ENCODE measurements at regions not wholly inside any gene's neighbourhood (a gene's known extent, or its start where the extent isn't known, plus 50 kb on each side); places are given as distances from the start of the nearest gene placed in this dataset.
"Not testable (repeated sequence)": the region's sequence is repeated elsewhere in the genome, so short reads cannot be mapped to it uniquely, and the experiment has no call there.

DNA sequence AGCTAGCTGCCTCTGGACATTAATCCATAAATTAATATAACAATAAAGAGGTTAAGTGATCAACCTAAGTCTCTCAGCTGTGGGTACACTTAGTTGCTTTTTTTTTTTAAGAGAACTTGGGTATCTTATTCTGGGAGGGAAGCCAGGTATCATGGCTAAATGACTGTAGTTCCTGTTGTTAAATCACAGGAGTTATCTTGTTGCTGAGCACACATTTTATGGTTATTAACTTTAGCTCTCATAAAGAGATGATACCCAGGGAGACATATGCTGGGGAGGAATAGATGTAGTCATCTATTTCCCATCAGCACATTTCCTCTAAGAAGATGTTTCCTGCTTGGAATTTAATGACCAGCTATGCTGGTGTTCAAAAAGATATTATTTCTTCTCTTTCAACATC lies 227.8 kb downstream of the PTGER3 start:
- peak; percentile 66 for DNase-seq (ENCODE audit: low read depth)

DNA sequence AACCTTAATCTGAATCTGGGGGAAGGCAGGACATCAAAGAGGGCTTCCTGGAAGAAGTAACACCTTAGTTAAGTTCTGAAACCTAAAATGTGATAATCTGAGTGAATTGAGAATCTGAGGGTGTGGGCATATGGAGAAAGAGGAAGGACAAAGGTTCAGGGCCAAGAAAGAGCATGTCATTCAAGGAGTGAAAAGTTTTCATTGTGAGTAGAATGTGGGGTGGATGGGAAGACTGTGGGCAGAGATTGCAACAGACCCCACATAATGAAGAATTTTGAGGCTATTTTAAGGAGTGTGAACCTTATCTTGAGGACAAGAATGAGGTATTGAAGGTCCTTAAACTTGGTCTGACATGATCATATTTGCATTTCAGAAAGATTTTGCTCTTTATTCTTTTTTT lies 227.2 kb downstream of the PTGER3 start:
- no peak for DNase-seq (ENCODE audit: low read depth)

DNA sequence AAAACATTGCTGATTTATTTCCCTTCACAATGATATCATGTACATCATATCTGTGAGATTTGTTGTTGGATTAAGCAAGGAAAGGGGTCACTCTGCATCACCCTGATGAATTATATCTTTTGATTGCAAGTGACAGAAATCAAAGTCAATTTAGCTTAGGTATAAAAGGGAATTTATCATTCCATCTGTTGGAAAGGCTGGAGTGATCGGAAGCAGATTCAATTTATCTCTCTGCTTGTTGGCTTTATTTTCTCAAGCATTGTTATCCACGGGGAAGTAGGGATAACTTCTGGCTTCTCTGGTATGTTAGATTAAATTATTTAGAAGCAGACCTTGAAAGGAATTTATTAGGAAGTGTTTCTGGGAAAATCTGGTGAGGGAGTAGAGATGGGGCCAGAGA lies 226.6 kb downstream of the PTGER3 start:
- DNase-seq (ENCODE audit: low read depth), result no peak

DNA sequence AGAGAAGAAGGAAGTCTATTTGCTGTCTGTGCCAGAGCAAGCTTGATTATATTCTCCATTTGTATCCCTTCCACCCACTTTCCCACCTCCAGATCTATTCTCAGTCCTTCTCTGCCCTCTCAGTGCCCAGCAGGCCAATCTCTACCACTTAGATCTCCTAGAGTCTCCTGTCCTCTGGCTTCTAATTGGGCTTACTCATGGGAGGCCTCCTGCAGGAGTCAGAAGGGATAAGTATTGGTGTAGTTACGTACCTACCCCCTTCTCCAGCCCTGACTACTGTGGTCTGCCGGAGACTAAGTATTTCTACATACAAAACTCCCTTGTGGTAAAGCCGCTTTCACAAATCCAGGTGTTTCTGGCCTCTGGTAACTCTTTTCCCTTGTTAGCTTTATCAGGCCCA lies 221.2 kb downstream of the PTGER3 start:
- DNase-seq (ENCODE audit: low read depth), result no peak

DNA sequence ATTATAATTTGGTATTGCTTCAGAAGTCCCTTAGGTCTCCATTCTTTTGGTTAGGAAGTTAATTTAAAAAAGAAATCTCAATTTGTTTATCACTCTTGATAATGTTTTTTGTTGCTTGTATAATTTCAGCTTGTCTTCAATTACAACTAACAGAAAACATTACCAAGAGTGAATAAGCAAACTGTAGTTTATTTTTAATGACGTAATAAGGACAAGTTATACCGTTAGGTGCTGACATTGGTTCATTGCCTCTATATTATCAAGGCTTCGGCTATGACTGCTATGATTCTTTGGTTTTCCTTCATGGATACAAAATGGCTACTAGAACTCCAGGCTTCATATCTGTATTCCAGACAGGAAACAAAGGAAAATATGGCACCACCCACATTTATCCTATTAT lies 220.6 kb downstream of the PTGER3 start:
- no peak for DNase-seq (ENCODE audit: low read depth)

DNA sequence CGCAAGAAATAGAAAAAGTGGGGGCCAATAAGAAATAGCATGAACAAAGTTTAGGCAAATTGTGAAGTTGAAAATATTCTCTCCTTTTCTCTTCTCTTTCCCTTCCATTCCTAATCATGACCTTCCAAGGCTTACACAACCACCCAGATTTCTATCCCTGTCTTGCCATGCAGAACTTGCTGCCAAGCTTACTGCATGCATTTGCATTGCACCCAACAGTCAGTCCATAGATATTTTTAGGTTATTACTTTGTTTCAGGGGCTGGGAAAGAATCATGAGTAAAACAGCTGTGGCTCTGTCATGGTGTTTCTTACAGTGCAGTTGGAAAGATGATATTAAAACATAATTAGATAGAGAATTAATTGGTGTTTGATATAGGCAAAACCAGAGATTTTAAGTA lies 219.4 kb downstream of the PTGER3 start:
- no peak for DNase-seq (ENCODE audit: low read depth)

DNA sequence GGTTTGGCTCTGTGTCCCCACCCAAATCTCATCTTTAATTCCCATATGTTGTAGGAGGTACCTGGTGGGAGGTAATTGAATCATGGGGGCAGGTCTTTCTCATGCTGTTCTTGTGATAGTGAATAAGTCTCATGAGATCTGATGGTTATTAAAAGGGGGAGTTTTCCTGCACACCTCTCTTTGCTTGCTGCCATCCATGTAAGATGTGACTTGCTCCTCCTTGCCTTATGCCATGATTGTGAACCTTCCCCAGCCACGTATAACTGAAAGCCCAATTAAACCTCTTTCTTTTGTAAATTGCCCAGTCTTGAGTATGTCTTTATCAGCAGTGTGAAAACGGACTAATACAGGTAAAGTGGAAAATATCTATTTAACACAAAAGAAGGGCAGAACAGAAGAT lies 213.3 kb downstream of the PTGER3 start:
- DNase-seq (ENCODE audit: low read depth), result not testable (repeated sequence)

DNA sequence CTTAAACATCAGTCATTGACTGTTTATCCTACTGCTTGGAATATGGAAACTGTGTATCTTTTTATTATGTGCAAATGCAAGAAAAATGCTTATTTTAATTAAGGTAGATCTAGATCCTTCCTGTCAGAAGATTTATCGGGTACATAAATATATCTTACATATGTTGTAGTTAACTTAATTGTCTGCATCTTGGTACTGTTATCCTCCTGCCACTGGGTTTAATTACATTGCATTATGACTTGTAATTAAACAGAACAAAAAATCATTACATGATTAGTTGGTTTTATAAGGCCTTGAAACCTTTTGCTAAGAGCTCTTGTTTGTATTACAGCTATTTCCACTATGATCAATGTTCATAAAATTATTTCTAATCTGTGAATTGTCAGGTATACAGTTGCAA lies 211.2 kb downstream of the PTGER3 start:
- DNase-seq (ENCODE audit: low read depth), result no peak

DNA sequence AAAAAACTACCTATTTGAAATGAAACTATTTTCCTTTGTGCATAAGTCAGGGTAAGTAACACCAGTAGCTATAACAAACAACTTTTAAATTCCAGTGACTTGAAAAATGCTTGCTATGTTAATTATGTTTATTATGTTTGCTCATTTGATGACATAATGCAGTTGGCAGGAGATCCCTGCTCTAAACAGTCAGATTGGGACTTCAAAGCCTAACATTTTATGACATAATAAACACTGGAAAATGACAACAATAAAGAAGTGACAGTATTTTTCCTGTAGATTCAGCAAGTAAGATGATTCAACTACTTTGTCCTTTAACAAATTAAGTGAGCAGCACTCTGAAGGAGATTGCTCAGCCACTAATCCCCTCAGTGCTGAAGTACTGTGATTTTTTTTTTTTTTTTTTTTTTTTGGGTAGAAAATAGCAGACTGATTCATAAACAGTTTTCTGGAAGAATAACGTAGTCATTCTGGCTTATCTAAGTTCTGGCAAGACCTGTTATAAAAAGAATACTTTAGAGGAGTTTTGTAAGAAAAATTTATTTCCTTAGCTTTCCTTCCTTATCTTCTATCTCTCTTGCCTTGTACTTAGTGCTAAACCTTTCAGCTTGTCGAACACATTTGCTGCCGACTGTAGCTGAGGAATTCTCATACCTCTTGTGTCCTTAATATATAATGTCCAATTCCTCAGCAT lies 207.2 kb downstream of the PTGER3 start:
- peak; percentile 84 for DNase-seq (ENCODE audit: low read depth)

DNA sequence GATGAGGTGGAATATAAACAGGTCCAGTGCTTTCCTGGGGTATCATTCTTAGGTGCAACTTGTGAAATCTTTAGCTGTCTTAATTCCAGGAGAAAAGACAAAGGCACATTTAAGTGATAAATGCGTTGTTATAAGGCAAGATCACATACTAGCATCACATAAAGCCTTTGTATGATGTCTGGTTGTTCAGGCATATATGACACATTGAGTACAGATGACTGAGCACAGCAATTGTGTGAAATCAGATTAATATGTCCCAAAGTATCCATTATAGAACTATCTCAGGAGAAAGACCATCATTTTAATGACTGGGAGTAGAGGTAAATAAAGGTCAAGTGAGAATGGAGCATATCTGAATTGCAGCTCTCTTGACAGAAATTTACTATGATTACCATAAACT lies 205.1 kb downstream of the PTGER3 start:
- DNase-seq (ENCODE audit: low read depth), result no peak

DNA sequence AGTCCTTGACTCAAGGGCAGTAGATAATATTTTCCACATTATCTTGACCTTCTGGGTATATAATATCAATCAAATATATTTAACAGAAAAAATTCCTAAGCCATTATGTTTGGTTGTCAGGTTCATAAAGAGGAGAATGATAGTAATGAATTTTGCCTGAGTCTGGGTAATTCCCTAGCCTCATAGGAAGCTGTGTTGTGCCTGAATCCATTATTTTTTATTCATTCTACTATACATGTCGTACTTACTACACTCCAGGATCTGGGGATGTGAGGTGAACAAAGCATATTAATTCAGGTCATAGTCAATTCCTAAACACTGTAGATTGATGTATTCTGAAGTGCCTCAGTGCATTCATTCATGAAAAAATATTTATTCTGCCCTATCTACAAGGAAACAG lies 204.2 kb downstream of the PTGER3 start:
- no peak for DNase-seq (ENCODE audit: low read depth)

DNA sequence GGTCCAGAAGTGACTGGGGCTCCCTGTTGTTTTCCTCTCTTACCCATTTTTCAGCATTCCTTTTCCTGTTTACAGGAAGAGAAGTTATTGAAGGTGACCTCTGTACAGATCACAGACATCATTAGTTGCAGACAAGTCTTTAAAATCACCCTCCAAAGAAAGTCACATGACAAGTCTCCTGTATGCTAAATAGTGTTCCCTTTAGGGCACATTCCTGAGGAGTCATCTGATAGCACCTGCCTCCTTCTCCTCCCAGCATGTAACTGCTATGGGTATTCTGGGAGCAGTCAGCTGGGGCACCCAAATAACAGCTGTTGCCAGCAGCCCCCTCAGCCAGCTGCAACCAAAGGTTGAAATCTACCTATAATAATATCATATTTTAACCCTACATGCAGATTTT lies 200.6 kb downstream of the PTGER3 start:
- DNase-seq (ENCODE audit: low read depth), result peak; percentile 44

DNA sequence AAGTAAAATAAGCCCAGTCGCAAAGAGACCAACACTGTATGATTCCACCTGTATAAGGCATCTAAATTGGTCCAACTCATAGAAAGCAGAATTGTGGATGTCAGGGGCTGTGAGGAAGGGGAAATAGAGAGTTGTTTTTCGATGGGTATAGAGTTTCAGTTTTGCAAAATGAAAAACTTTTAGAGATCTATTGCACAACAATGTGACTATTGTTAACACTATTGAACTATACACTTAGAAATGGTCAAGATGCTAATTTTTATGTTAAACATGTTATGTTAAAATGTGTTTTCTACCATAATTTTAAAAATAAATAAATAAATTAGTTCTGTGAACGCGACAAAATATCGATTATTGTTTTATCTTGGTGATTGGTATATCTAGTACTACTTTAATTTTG lies 192.4 kb downstream of the PTGER3 start:
- no peak for DNase-seq (ENCODE audit: low read depth)

DNA sequence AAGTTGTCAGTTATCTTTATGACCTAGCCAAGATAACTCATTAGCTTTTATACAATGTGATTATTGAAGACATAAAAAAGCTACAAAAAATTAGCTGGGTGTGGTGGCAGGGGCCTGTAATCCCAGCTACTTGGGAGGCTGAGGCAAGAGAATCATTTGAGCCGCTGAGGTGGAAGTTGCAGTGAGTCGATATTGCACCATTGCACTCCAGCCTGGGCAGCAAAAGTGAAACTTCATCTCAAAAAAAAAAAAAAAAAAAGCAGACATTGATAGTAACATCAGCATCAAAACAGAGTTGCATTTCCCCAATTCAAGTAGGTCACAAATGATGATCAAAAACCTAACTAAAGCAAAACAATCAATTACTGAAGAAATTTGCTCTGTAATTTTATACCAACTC lies 191.4 kb downstream of the PTGER3 start:
- DNase-seq (ENCODE audit: low read depth), result no peak

DNA sequence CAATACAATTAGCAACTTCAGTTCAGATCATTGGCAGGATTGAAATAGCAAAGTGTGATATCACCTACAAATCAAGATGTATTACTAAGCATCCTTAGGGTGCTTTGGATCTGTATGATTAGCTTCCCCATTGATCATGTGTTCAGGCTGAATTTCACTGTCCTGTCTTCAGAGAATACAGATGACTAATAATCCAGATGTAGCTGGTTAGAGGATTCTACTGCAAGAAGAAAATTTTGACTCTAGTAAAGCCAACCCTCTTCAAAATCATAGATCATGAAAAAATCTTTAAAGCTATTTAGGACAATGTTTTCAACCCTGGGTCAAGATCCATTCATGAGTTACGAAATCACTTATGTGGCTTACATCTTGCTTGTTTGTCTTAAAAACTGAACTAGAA lies 184.4 kb downstream of the PTGER3 start:
- DNase-seq (ENCODE audit: low read depth), result no peak

DNA sequence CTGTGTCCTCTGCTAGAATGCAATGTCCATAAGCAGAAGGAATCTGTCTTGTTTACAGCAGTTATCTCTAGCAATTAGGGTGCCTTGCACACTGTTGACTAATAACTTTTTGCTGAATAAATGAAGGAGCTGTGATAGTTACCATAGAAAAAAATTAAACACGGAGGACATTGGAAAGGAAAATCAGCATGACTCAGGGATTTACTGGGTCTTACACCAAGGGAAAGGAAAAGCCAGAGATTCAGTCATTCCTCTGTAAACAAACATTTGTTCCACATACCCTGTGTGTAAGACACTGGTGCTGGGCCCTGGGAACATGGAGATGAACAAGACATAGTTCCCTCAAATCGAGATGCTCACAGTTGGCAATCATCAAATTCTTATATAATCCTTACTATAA lies 183.3 kb downstream of the PTGER3 start:
- peak; percentile 74 for DNase-seq (ENCODE audit: low read depth)

DNA sequence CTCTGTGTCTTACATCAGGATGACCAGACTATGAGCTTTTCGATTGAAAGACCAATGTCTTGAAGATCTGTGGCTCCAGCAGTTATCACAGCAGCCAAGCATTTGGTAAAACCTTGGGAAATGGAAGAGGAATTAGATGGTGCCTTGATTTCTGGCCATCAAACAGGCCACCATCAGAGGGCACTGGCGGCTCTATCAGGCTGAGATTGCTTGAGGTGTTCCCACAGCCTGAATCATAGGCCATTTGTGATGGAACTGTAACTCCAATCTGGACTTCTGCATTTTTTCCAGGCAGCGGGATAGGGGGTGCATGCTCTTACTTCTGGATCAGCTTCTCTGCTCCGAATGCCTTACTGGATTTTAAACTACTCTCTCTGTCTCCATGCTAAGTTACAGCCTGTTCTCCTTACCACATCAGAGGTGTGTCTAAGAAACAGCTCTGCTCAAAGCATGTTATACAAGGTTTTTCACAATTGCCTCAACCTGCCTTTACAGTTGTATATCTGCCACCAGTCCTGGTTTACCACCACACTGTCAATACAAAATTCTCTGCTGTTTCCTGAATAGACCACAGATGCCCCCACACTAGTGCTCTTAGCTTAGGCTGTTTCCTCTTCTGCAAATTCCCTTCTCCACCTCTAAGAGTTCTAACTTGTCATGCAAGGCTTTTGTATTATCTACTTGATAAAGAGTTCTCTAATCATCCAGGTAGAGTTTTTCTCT lies 180.9 kb downstream of the PTGER3 start:
- DNase-seq (ENCODE audit: low read depth), result peak; percentile 60

DNA sequence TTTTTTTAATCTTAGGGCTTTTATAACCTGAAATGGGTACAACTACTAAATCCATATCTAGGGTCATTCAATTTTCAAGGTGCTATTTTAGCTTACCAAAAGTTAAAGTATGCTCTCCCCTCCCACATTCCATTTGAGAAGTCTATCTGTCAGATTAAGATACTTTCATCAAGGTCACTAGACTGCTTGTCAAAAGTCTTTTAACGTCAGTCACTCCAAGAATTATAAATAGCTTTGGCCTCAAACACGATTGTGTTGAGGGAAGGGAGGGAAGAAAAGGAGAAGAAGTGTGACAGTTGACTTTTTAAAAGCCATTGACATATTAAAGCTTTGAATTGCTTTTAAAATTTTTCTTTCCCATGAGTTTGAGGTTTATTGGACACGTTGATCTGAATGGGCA lies 175.8 kb downstream of the PTGER3 start:
- DNase-seq (ENCODE audit: low read depth), result no peak

DNA sequence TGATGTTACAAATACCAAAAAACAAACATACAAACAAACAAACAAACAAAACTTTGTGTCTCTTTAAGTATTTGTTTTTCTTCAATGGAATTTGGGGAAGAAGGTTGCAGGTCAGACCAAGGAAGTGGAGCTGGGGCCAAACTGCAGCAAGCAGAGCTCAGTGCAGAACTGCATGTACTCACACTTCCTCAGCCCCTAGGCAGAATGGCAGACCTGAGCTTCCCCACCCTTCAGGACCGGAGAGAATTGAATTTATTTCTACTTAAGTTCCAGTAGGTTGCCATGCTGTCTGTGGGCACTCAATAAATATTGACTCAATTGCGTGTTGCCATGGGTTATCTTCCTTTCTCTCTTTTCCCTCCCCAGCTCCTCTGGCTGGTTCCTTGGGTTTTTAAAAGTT lies 173.6 kb downstream of the PTGER3 start:
- DNase-seq (ENCODE audit: low read depth), result peak; percentile 81

DNA sequence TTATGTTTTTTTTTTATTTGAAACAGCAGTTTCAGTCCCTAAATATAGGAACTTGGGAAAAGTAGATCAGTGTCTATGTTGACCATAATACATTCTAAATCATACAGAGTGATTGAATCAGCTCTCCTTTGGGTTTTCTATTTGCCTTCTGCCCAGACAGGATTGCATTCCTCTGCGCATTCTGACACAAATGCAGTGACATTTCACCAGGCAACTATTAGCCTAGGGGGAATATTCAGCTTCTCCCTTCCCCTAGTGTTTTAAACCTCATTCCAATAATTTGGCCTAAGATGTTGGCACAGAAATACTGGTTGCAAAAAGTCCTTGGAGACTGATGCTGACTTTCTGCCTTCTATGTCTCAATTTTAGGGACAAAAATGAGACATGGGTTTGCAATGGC lies 172.8 kb downstream of the PTGER3 start:
- peak; percentile 75 for DNase-seq (ENCODE audit: low read depth)

DNA sequence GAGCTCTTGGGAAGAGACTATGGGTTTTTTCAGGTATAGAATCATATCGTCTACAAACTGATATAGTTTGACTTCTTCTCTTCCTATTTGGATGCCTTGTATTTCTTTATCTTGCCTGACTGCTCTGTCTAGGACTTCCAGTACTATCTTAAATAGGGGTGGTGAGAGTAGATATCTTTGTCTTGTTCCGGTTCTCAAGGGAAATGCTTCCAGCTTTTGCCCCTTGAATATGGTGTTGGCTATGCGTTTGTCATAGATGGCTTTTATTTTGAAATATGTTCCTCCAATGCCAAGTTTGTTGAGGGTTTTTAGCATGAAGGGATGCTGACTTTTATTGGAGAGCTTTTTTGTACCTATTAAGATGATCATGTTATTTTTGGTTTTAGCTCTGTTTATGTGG lies 170.3 kb downstream of the PTGER3 start:
- DNase-seq (ENCODE audit: low read depth), result no peak

DNA sequence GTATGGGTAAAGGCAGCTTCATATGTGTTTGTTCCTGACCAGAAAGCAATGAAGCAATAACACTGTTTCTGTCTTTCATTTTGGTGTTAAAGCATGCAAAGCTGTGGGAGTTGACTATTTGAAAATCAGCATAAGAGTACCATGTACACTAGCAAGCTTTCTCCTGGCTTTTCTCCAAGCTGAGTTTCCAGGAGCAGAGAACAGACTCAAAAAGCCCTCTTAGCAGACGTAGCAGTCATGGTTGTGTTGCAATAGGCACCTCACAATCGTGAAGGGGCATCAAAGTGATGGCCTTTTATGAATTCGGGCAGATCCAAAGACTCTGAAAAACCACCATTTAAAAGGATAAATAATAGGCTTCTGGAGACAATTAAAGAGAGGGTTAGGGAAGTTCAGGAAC lies 159.7 kb downstream of the PTGER3 start:
- peak; percentile 32 for DNase-seq (ENCODE audit: low read depth)

DNA sequence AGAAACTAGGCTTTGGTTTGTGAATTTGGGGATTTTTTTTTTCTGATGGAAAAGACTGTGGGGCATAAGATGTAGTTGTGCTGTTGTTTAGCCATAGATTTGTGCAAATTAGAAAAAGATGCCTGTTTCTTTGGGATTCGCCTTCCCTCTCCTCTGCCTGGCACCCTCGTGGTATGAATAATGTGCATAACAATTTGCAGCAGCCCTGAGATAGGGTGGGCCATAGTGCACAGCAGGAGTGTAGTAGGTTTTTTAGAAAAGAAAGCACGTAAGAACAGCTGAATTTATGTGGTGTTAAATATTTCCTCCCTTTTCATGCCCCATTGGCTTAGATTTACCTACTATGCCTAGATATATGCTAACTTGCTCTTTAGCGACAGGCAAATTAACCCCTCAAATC lies 158.9 kb downstream of the PTGER3 start:
- DNase-seq (ENCODE audit: low read depth), result no peak

DNA sequence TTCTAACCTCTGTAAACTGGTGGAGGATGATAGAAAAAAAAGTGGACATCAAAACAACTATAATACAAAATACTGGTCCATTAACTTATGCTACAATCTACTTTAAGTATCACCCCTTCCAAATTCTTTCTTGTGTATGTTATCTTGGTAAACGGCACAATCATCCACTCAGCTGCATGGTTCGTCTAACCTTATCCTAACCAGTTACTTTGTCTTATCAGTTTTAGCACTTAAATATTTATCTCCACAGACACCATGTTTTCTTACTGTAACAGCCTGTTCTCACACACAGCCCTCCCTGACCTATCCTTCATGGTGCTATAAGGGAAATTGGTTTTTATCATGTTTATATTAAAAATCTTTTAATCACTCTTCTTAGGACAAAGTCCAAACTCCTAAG lies 157.2 kb downstream of the PTGER3 start:
- no peak for DNase-seq (ENCODE audit: low read depth)

All from M059J (cell line).